WTC11 (cell line): ENCODE measurements at regions not wholly inside any gene's neighbourhood (a gene's known extent, or its start where the extent isn't known, plus 50 kb on each side); places are given as distances from the start of the nearest gene placed in this dataset.

ENCODE experiments used
- ATF1 ChIP-seq: sonication (generic); formaldehyde crosslinking; IDR thresholded peaks from 2 replicates; pipeline ENCODE4 v1.8.1; 2023; ENCODE audit warnings: mild to moderate bottlenecking, moderate library complexity, missing genetic modification reagents
- NFYB ChIP-seq: sonication (generic); formaldehyde crosslinking; conservative IDR thresholded peaks from 2 replicates; pipeline ENCODE4 v1.8.0; 2022; ENCODE audit warnings: low read depth, missing genetic modification reagents
- SMAD3 ChIP-seq: sonication (generic); formaldehyde crosslinking; IDR thresholded peaks from 2 replicates; pipeline ENCODE4 v1.8.0; 2022; ENCODE audit warnings: missing genetic modification reagents, mild to moderate bottlenecking, borderline replicate concordance
- ZNF121 ChIP-seq: sonication (generic); formaldehyde crosslinking; IDR thresholded peaks from 2 replicates; pipeline ENCODE4 v1.8.0; 2023; ENCODE audit warnings: missing genetic modification reagents
- ZNF416 ChIP-seq: fragments of 250-450 bp; sonication (Bioruptor Pico); IDR thresholded peaks from 2 replicates; pipeline ENCODE4 v1.9.0; 2021; ENCODE audit warnings: mild to moderate bottlenecking, inconsistent platforms
- TF ChIP-seq, protein P1 (sequence below): sonication (generic); formaldehyde crosslinking; IDR thresholded peaks from 2 replicates; pipeline ENCODE4 v1.8.1; 2022; ENCODE audit warnings: missing genetic modification reagents, borderline replicate concordance
- TF ChIP-seq, protein P2 (sequence below): sonication (generic); formaldehyde crosslinking; IDR thresholded peaks from 2 replicates; pipeline ENCODE4 v1.8.0; 2023; ENCODE audit warnings: missing genetic modification reagents
- TF ChIP-seq, protein P3 (sequence below): sonication (generic); formaldehyde crosslinking; IDR thresholded peaks from 2 replicates; pipeline ENCODE4 v1.8.0; 2022; ENCODE audit warnings: mild to moderate bottlenecking, missing genetic modification reagents
- TF ChIP-seq, protein P4 (sequence below): fragments of 200-600 bp; IDR thresholded peaks from 2 replicates; pipeline ENCODE4 v1.8.0; 2022; ENCODE audit warnings: antibody characterized with exemption
- TF ChIP-seq, protein P5 (sequence below): fragments of 250-450 bp; sonication (Bioruptor Pico); IDR thresholded peaks from 2 replicates; pipeline ENCODE4 v1.8.0; 2021; ENCODE audit warnings: mild to moderate bottlenecking

DNA sequence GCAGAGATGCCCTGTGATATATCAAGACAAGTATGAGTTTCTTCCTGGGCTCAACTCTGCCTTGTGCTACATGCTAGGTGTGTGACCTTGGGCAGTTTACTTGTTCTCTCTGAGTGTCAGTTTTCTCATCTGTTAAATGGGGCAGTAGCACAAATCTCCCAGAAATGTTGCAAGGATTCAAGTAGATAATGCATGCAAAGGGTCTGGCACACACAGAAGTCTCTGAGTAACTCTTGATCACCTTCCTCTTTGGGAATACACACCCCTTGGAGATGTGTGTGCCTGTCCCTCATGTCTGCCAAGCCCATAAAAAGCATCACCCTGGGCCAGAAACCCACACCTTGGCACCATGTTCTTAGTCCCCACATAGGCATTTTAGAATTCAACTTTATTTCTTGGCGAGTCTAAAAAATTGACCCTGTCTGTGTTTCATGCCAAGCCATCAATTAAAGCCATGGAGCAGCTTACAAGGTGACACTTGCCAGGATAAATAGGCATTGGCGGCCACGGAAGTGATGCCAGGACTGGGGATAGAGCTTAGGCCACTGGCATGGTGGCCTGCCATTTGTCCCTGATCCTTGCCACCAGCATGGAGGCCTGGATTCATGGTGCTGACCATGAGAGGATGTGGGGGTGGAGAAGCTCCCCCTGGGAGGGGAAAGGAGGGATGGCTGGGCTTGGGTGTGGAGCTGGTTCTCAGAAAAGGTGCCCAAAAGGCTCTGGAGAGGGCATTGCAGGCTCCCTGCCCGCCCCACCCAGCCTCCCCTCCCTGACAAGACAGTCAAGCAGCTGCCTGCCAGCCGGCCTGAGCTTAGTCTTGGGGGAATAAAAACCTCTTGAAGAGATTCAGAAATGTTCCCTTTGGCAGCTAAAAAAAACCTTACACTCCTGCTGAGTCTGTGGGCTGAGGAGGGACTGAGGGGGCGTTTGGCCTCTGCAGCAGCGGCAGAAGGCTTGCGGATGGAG is 118.0 kb upstream of the IPO9 start:
- TF ChIP-seq NFYB, result no peak
- TF ChIP-seq, protein P1, sequence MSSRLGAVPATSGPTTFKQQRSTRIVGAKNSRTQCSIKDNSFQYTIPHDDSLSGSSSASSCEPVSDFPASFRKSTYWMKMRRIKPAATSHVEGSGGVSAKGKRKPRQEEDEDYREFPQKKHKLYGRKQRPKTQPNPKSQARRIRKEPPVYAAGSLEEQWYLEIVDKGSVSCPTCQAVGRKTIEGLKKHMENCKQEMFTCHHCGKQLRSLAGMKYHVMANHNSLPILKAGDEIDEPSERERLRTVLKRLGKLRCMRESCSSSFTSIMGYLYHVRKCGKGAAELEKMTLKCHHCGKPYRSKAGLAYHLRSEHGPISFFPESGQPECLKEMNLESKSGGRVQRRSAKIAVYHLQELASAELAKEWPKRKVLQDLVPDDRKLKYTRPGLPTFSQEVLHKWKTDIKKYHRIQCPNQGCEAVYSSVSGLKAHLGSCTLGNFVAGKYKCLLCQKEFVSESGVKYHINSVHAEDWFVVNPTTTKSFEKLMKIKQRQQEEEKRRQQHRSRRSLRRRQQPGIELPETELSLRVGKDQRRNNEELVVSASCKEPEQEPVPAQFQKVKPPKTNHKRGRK, result no peak
- TF ChIP-seq, protein P2, sequence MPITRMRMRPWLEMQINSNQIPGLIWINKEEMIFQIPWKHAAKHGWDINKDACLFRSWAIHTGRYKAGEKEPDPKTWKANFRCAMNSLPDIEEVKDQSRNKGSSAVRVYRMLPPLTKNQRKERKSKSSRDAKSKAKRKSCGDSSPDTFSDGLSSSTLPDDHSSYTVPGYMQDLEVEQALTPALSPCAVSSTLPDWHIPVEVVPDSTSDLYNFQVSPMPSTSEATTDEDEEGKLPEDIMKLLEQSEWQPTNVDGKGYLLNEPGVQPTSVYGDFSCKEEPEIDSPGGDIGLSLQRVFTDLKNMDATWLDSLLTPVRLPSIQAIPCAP (CRISPR knock-in tag), result no peak
- TF ChIP-seq ZNF416 (CRISPR knock-in tag), result no peak
- no peak for TF ChIP-seq SMAD3 (CRISPR knock-in tag)
- TF ChIP-seq, protein P3, sequence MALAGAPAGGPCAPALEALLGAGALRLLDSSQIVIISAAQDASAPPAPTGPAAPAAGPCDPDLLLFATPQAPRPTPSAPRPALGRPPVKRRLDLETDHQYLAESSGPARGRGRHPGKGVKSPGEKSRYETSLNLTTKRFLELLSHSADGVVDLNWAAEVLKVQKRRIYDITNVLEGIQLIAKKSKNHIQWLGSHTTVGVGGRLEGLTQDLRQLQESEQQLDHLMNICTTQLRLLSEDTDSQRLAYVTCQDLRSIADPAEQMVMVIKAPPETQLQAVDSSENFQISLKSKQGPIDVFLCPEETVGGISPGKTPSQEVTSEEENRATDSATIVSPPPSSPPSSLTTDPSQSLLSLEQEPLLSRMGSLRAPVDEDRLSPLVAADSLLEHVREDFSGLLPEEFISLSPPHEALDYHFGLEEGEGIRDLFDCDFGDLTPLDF (CRISPR knock-in tag), result no peak
- TF ChIP-seq, protein P4, sequence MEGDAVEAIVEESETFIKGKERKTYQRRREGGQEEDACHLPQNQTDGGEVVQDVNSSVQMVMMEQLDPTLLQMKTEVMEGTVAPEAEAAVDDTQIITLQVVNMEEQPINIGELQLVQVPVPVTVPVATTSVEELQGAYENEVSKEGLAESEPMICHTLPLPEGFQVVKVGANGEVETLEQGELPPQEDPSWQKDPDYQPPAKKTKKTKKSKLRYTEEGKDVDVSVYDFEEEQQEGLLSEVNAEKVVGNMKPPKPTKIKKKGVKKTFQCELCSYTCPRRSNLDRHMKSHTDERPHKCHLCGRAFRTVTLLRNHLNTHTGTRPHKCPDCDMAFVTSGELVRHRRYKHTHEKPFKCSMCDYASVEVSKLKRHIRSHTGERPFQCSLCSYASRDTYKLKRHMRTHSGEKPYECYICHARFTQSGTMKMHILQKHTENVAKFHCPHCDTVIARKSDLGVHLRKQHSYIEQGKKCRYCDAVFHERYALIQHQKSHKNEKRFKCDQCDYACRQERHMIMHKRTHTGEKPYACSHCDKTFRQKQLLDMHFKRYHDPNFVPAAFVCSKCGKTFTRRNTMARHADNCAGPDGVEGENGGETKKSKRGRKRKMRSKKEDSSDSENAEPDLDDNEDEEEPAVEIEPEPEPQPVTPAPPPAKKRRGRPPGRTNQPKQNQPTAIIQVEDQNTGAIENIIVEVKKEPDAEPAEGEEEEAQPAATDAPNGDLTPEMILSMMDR, result no peak
- TF ChIP-seq ZNF121 (CRISPR knock-in tag), result no peak
- TF ChIP-seq, protein P5, sequence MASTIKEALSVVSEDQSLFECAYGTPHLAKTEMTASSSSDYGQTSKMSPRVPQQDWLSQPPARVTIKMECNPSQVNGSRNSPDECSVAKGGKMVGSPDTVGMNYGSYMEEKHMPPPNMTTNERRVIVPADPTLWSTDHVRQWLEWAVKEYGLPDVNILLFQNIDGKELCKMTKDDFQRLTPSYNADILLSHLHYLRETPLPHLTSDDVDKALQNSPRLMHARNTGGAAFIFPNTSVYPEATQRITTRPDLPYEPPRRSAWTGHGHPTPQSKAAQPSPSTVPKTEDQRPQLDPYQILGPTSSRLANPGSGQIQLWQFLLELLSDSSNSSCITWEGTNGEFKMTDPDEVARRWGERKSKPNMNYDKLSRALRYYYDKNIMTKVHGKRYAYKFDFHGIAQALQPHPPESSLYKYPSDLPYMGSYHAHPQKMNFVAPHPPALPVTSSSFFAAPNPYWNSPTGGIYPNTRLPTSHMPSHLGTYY, result no peak
- TF ChIP-seq ATF1 (CRISPR knock-in tag), result no peak
